K562 (cell line): ENCODE measurements at regions not wholly inside any gene's neighbourhood (a gene's known extent, or its start where the extent isn't known, plus 50 kb on each side); places are given as distances from the start of the nearest gene placed in this dataset.

Experiments
- ATAC-seq: fragments of 200-7000 bp; cut with Tn5 transposase; 3 replicates; pipeline ENCODE4 v1.9.1; 2020; ENCODE audit warnings: moderate library complexity
- BruUV-seq: library from RNA; stranded (reverse); fragments of 400-500 nt; replicated peaks from 2 replicates; lab custom pipeline; 2021; lab: Mats Ljungman, UMichigan
- CTCF ChIA-PET: fragments of 300-600 bp; formaldehyde crosslinking; extraction: SDS; loops from one replicate; lab custom pipeline; 2021; ENCODE audit warnings: low intra/inter-chr PET ratio; lab: Yijun Ruan, JAX
- POLR2A ChIA-PET: fragments of 300-600, 350-650 bp; sonication (Branson Sonifier 250); formaldehyde crosslinking; extraction: SDS; loops from one replicate; lab custom pipeline; 2021; ENCODE audit warnings: antibody characterized with exemption, inconsistent platforms; lab: Yijun Ruan, JAX
- DNase-seq, 4 experiments: peaks; one replicate each; pipeline versions ENCODE4 v3.0.0 to v3.0.0-alpha.2; 2011 to 2018; ENCODE audit warnings: low spot score in 3 of 4, mixed read lengths in 3 of 4; ENCODE audit errors: extremely low read depth in 1 of 4
- FAIRE-seq: peaks from 2 replicates; lab custom pipeline; 2011; peaks lifted over from hg19 to GRCh38; lab: Jason Lieb, UNC
- H2AFZ ChIP-seq: 2 replicates; pipeline ENCODE4 v1.6.0; 2011; ENCODE audit warnings: low read depth, low read length, control low read depth, inconsistent platforms
- H3K27ac ChIP-seq: fragments of 200-600 bp; 3 replicates; pipeline ENCODE4 v1.8.0; 2011; ENCODE audit warnings: low read depth, mild to moderate bottlenecking, control low read depth, inconsistent platforms, low read length, moderate library complexity, mixed read lengths; ENCODE audit errors: extremely low read depth
- H3K27me3 ChIP-seq, 2 experiments: fragments of 300-600 bp in 1 of 2; 2 replicates in 1 of 2; 3 replicates in 1 of 2; pipeline versions ENCODE4 v1.6.0 to v1.8.0; 2011; ENCODE audit warnings: inconsistent platforms in 2 of 2, low read length in 2 of 2, mild to moderate bottlenecking in 1 of 2, mixed read lengths in 1 of 2, moderate library complexity in 1 of 2; ENCODE audit not compliant: control insufficient read depth in 2 of 2, insufficient read depth in 2 of 2
- H3K36me3 ChIP-seq: fragments of 300-600 bp; 3 replicates; pipeline ENCODE4 v1.8.0; 2011; ENCODE audit warnings: mild to moderate bottlenecking, low read length, inconsistent platforms; ENCODE audit not compliant: control insufficient read depth, insufficient read depth
- H3K4me1 ChIP-seq, 2 experiments: fragments of 200-600 bp in 1 of 2; replicated peaks in 1 of 2; 2 replicates in 1 of 2; 3 replicates in 1 of 2; pipeline versions ENCODE4 v1.5.1 to v1.8.0; 2011; ENCODE audit warnings: inconsistent platforms in 2 of 2, low read length in 2 of 2, mild to moderate bottlenecking in 1 of 2, mixed read lengths in 1 of 2, moderate library complexity in 1 of 2; ENCODE audit not compliant: control insufficient read depth in 2 of 2, insufficient read depth in 2 of 2
- H3K4me2 ChIP-seq: 2 replicates; pipeline ENCODE4 v1.6.1; 2011; ENCODE audit warnings: low read length, control low read depth, inconsistent platforms, mixed read lengths; ENCODE audit not compliant: insufficient read depth
- H3K4me3 ChIP-seq: fragments of 200-600 bp; sonication (generic), shearing (Covaris generic); 2 replicates; pipeline ENCODE4 v1.5.1; 2016; ENCODE audit warnings: control low read depth, inconsistent platforms
- H3K79me2 ChIP-seq: fragments of 200-600 bp; 3 replicates; pipeline ENCODE4 v1.8.0; 2011; ENCODE audit warnings: low read length, inconsistent platforms; ENCODE audit not compliant: control insufficient read depth, insufficient read depth
- H3K9ac ChIP-seq, 2 experiments: 2 replicates each; pipeline versions ENCODE4 v1.6.0 to v1.6.1; 2011; ENCODE audit warnings: low read depth in 2 of 2, low read length in 2 of 2, control low read depth in 1 of 2, inconsistent platforms in 1 of 2, mild to moderate bottlenecking in 1 of 2, mixed read lengths in 1 of 2; ENCODE audit not compliant: insufficient read depth in 1 of 2
- H3K9me1 ChIP-seq: one replicate; pipeline ENCODE4 v1.6.0; 2011; ENCODE audit warnings: inconsistent platforms, mild to moderate bottlenecking, low read length, moderate library complexity; ENCODE audit not compliant: control insufficient read depth, insufficient read depth
- H3K9me3 ChIP-seq: replicated peaks from 2 replicates; pipeline ENCODE4 v1.5.1; 2011; ENCODE audit warnings: low read depth, low read length, inconsistent platforms; ENCODE audit not compliant: control insufficient read depth, insufficient read depth
- H4K20me1 ChIP-seq: replicated peaks from 2 replicates; pipeline ENCODE4 v1.6.1; 2011; ENCODE audit warnings: low read length, inconsistent platforms, mixed read lengths; ENCODE audit not compliant: control insufficient read depth, insufficient read depth
- ATF7 ChIP-seq: fragments of 450-650 bp; IDR thresholded peaks from 2 replicates; pipeline ENCODE4 v1.7.1; 2014; ENCODE audit warnings: mild to moderate bottlenecking, moderate library complexity
- FOXM1 ChIP-seq, 2 experiments: fragments of 450-650 bp in 1 of 2; sonication (generic) in 1 of 2; formaldehyde crosslinking in 1 of 2; IDR thresholded peaks; 2 replicates each; pipeline versions ENCODE4 v1.6.1 to v1.9.0; 2017 to 2022; ENCODE audit warnings: low read depth in 2 of 2, mild to moderate bottlenecking in 2 of 2, missing genetic modification reagents in 1 of 2, moderate library complexity in 1 of 2
- ZNF592 ChIP-seq: fragments of 450-650 bp; IDR thresholded peaks from 2 replicates; pipeline ENCODE4 v1.6.1; 2017; ENCODE audit warnings: antibody characterized with exemption, mild to moderate bottlenecking
- ZNF780A ChIP-seq: fragments of 250-450 bp; sonication (Bioruptor Pico); IDR thresholded peaks from 2 replicates; pipeline ENCODE4 v1.5.0; 2021; ENCODE audit warnings: mild to moderate bottlenecking
- WGBS: fragments of 100-300 bp; shearing (Covaris generic); methylation state at CpG from one replicate; pipeline ENCODE4 v1.1.6; 2016; ENCODE audit warnings: low coverage, mixed read lengths; ENCODE audit not compliant: insufficient coverage; ENCODE audit errors: missing lambda C conversion rate; 5-methylcytosine and 5-hydroxymethylcytosine counted together
- in situ Hi-C: fragments of 300-500 bp; cut with MboI; formaldehyde crosslinking; loops from 4 replicates; pipeline ENCODE4 v1.15.0; 2018; ENCODE audit warnings: inconsistent platforms, mixed read lengths
- intact Hi-C: fragments of 100-400 bp; cut with micrococcal nuclease; formaldehyde crosslinking; loops from 2 replicates; pipeline ENCODE4 v1.14.2; 2022

DNA sequence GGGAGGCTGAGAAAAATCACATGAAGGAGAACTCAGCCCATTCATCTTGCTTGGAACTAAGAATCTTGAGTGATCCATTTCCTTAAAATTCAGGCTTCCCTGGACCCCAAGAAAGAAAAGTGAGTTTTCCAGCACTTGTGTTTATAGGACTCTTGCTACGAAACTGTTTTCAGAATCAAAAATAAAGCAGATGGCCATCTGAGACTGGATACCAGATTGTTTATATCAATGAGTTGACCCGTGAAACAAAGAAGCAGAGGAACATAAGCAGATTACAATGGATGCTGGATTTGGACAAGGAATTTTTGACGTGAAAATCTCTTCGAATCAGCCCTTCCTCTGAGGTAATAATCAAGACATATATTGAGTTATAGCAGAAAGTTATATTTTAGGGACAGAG is 223.2 kb downstream of the SYK start:
- H3K9ac ChIP-seq, result no peak overlapping the region
- WGBS, result 0% methylated on average over 4 of the region's 4 CpGs
- H3K9me3 ChIP-seq, result no peaks in the 10 kb centered on the region
- no peak for ATAC-seq
- POLR2A ChIA-PET, result no interaction called here
- FAIRE-seq, result no peak
- no peaks in the 10 kb centered on the region for H3K36me3 ChIP-seq
- in situ Hi-C loops, result no loop called here
- no peaks in the 10 kb centered on the region for H3K79me2 ChIP-seq
- H3K4me3 ChIP-seq, result no peak overlapping the region
- intact Hi-C loops, result no loop called here
- no peak for DNase-seq
- no peak overlapping the region for H3K27ac ChIP-seq
- H3K9me1 ChIP-seq, result no peaks in the 10 kb centered on the region
- CTCF ChIA-PET, result no interaction called here
- H3K27me3 ChIP-seq, result peaks cover 0 to 18% of the 10 kb centered on the region in 2 experiments; a peak in 2 of 5 replicates
- H2AFZ ChIP-seq, result no peak overlapping the region
- H3K4me2 ChIP-seq, result no peak overlapping the region
- BruUV-seq, result no TSS peak
- TF ChIP-seq ZNF780A (CRISPR knock-in tag), result no peak
- TF ChIP-seq ATF7, result no peak
- no peak for TF ChIP-seq ZNF592
- TF ChIP-seq FOXM1 (IDR thresholded peaks at IDR 0.05; ENCODE audit: low read depth), result no peak
- TF ChIP-seq FOXM1 (CRISPR knock-in tag; IDR thresholded peaks at IDR 0.05; ENCODE audit: low read depth), result no peak
- no peaks in the 10 kb centered on the region for H4K20me1 ChIP-seq
- H3K4me1 ChIP-seq, result no peaks in the 10 kb centered on the region
